Urothelium cell line (cell line): ENCODE measurements at regions not wholly inside any gene's neighbourhood (a gene's known extent, or its start where the extent isn't known, plus 50 kb on each side); places are given as distances from the start of the nearest gene placed in this dataset.
"Not testable (repeated sequence)": the region's sequence is repeated elsewhere in the genome, so short reads cannot be mapped to it uniquely, and the experiment has no call there.

ENCODE experiments used
- DNase-seq: peaks from one replicate; pipeline ENCODE4 v3.0.0; 2011; ENCODE audit warnings: low spot score, mixed read lengths
- FAIRE-seq: peaks from 2 replicates; lab custom pipeline; 2011; peaks lifted over from hg19 to GRCh38; lab: Jason Lieb, UNC

- DNase-seq (peak; percentile 5), FAIRE-seq (no peak)
Measured at GRCh38 chr12:85626001-85626783, 210.0 kb downstream of the RASSF9 start.

DNA sequence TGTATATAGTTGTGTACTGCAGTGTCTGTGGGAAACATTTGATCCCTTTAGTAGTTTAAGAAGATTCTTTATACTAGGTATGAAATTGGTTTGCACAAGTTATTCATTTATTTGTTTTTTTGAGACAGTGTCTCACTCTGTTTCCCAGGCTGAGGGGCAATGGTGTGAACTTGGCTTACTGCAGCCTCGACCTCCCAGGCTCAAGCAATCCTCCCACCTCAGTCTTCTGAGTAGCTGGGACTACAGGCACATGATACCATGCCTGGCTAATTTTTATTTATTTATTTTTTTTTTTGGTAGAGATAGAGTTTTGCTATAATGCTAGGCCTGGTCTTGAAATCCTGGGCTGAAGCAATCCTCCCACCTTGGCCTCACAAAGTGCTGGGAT lies 209.4 kb downstream of the RASSF9 start:
- DNase-seq: no peak
- no peak for FAIRE-seq

GRCh38 chr12:85627584-85627983 lies 208.6 kb downstream of the RASSF9 start:
- no peak for DNase-seq

DNA sequence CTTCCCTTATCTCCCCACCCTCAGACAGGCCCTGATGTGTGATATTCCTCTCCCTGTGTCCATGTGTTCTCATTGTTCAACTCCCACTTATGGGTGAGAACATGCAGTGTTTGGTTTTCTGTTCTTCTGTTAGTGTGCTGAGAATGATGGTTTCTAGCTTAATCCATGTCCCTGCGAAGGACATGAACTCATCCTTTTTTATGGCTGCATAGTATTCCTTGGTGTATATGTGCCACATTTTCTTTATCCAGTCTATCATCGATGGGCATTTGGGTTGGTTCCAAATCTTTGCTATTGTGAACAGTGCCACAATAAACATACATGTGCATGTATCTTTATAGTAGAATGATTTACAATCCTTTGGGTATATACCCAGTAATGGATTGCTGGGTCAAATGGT lies 207.6 kb downstream of the RASSF9 start:
- DNase-seq, FAIRE-seq: not testable (repeated sequence)

More at GRCh38 chr12:85627584-85627983, 208.6 kb downstream of the RASSF9 start:
- FAIRE-seq: no peak

GRCh38 chr12:85630851-85631250 lies 205.4 kb downstream of the RASSF9 start:
- no peak for FAIRE-seq
- DNase-seq: no peak

GRCh38 chr12:85632390-85632789 lies 203.8 kb downstream of the RASSF9 start:
- FAIRE-seq (no peak), DNase-seq (no peak)

- DNase-seq: no peak
- FAIRE-seq: no peak
Measured at GRCh38 chr12:85633491-85633890, 202.7 kb downstream of the RASSF9 start.

DNA sequence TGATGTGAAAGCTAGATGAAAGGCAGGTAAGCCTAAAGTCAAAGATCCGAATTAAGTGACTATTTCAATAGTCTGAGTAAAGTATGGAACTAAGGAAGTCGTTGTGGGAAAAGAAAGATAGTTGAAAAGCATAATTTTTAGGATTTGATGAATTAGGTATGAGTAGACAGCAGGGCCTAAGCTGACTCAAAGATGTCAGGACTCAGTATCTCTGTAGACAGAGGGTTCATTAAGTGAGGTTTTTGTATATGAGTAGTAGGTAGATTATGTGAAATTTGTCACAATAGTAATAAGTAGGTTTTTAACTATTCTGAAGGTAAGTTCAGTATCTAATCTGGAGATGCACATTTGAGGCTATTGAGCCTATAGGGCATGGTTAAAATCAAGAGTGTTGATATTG lies 196.4 kb downstream of the RASSF9 start:
- no peak for DNase-seq
- FAIRE-seq: no peak

DNA sequence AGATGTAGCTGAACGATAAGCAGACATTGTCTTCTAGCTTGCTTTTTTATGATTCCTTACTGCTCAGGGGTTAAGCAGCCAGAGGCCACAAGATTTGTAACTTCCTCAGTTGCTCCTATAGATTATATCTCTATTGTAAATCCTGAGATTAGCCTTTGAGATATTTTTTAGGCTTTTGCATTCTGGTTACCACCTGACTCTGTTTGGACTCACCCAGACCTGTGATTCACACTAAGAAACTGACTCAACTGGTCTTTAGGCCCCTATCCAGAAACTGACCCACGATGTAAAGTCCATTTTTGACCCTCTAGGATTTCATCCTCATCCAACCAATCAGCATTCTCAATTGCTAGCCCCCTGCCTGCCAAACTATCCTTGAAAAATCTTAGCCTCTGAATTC lies 194.4 kb downstream of the RASSF9 start:
- no peak for DNase-seq

GRCh38 chr12:85642288-85642687 lies 193.9 kb downstream of the RASSF9 start:
- FAIRE-seq: no peak
- no peak for DNase-seq

More for the DNA sequence above, 194.4 kb downstream of the RASSF9 start:
- no peak for FAIRE-seq

DNA sequence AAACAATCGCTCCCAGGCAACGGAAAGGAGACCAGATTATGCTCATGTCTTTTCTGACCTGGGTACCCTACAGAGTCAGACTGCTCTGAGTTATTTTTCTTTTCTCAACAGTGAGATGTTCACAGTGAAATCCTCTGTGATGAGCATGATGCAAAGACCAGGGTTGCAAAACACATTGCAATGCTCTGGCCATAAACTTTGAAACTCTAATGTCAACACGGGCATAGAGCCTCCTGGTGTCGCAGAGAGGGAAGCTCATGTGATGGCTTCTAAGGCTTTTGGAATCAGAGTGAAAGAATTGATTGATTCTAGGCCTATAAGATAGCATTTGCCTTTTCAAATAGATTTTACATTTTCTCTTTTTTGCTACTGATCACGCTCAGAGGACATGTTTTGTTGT lies 193.4 kb downstream of the RASSF9 start:
- FAIRE-seq (no peak), DNase-seq (no peak)

DNA sequence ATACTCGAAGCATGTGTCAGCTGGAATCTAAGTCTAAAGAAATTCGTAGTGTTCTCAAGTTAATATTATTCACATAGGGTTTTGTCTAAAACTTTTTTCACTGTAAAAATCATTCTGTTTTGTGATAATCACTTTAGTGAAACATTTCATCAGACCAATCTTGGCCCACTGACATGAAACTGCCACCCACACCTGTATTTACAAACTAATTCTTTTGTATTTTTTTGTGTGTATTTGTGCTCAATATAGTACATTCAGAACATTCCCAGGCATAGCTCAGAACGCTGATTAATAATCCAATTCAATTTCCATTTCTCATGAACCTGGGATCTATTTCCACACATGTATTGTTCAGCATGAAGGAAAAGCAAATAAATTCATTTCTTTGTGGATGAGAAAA lies 191.7 kb downstream of the RASSF9 start:
- no peak for FAIRE-seq

DNA sequence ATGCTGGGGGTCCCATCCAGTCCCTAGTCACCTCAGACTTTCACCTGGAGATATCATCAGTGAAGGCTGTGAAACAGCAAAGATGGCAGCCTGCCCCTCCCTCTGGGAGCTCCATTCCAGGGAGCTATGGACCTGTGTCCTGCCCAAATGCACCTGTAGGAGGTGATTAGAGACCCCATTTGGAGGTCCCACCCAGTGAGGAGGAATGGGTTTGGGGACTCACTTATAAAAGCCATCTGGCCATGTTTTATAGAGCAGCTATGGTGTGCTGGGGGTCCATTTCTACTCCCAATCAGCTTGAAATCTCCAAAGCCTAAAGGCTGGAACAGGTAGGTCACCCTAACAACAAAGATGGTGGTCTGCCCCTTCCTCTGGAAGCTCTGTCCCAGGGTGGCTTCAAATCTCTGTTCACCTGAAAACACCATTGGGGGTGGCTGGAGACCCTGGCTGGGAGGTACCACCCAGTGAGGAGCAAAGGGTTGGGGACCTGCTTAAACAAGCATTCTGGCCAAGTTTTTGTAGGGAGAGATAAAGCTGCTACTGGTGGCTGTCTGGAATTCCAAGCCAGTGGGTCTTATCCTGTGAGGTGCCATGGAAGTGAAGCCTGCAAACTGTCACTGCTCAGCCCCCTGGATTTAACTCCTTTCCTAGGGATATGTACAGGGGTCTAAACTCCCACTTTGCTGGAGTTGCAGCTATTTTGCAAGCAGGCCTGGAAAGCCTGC lies 182.3 kb downstream of the RASSF9 start:
- FAIRE-seq: no peak
- DNase-seq: no peak

More for the DNA sequence above, 191.7 kb downstream of the RASSF9 start:
- no peak for DNase-seq

DNA sequence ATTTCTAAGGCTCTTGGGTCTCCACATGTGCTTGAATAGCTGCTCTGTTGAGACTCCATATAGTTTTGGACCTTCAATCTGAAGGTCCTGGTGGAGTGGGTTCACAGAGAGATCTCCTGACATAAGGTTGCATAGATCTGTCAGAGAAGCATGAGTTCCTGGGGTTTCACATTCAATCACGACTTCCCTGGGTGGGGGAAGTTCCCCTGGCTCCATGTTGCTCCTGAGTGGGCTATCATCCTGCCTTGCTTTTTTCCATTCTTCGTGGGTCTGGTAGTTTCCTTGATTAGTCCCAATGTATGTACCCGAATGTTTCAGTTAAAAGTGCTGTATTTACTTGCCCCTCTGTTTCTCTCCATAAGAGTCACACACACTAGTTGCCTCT lies 181.8 kb downstream of the RASSF9 start:
- DNase-seq (no peak), FAIRE-seq (no peak)

DNA sequence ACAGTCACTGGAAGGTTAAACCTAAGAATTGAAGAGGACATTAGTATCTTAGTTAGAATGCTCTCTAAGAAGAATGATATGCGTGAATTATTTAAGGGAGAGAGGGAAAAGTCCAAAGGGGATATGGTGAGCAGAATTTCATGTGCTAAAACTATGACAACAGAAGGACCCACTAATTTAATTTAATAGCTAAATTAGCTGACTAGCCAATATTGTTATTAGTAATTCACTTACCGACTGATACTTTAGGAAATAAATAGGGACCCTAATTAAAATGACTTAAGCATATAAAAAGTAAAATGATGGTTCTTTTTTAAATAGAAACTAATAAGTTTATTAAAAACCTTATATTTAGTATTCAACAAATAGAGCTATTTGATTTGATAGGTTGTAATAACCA lies 179.6 kb downstream of the RASSF9 start:
- DNase-seq (no peak), FAIRE-seq (no peak)

GRCh38 chr12:85657251-85657650 lies 179.0 kb downstream of the RASSF9 start:
- DNase-seq (no peak), FAIRE-seq (no peak)

DNA sequence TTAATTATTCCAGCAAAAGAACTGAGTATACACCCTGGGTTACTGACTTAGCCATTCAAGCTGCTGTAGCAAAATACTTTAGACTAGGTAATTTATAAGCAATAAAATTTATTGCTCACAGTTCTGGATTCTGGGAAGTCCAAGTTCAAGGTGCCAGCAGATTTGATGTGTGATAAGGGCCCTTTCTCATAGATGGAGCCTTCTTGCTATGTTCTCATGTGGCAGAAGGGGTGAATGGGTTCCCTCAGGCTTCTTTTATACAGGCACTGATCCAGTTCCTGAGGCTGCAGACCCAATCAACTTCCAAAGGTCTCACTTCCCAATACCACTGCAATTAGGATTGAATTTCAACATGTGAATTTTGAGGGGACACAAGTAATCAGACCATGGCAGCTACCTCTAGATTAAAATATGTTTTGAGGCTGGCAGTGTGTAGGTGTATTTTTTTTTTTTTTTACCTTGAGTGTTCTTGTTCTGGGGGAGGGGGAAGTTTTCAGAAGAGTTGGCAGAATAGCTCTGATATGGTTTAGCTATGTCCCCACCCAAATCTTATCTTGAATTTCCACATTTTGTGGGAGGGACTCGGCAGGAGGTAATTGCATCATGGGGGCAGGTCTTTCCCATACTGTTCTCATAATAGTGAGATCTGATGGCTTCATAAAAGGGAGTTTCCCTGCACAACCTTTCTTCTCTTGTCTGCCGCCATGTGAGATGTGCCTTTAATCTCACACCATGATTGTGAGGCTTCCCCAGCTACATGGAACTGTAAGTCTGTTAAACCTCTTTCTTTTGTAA lies 178.2 kb downstream of the RASSF9 start:
- no peak for DNase-seq
- FAIRE-seq: no peak

GRCh38 chr12:85659754-85660530 lies 176.3 kb downstream of the RASSF9 start:
- DNase-seq (no peak), FAIRE-seq (no peak)

- FAIRE-seq: no peak
- no peak for DNase-seq
Measured at GRCh38 chr12:85661461-85662206, 174.6 kb downstream of the RASSF9 start.

- FAIRE-seq: no peak
Measured at GRCh38 chr12:85662207-85662602, 174.0 kb downstream of the RASSF9 start.

More at GRCh38 chr12:85662207-85662602, 174.0 kb downstream of the RASSF9 start:
- DNase-seq: no peak
